ENCODE measurements at regions not wholly inside any gene's neighbourhood (a gene's known extent, or its start where the extent isn't known, plus 50 kb on each side); places are given as distances from the start of the nearest gene placed in this dataset.

GRCh38 chr7:25908154-25908949 is 243.6 kb upstream of the NFE2L3 start:
- H3K4me3 ChIP-seq, result no peak overlapping the region
- intact Hi-C loops (cut with micrococcal nuclease), result loop anchor here (10.0 kb wide), 1 partner anchor 756 kb away; no protein-coding TSS in a partner anchor

GRCh38 chr7:25911738-25912607 is 240.0 kb upstream of the NFE2L3 start:
- H3K36me3 ChIP-seq, result no peaks in the 10 kb centered on the region
- no peaks in the 10 kb centered on the region for H3K4me1 ChIP-seq
- TF ChIP-seq CTCF (IDR thresholded peaks at IDR 0.05; ENCODE audit: borderline replicate concordance), result no peak
- no peak overlapping the region for H3K4me3 ChIP-seq
- peaks cover 87% of the 10 kb centered on the region for H3K27me3 ChIP-seq (ENCODE audit: low read depth)
- no peaks in the 10 kb centered on the region for H3K9me3 ChIP-seq (replicated peaks)
- DNase-seq, result no peak
- no peak overlapping the region for H3K27ac ChIP-seq (replicated peaks)
- intact Hi-C loops (cut with micrococcal nuclease), result no loop called here

More at GRCh38 chr7:25908154-25908949, 243.6 kb upstream of the NFE2L3 start:
- no peaks in the 10 kb centered on the region for H3K36me3 ChIP-seq
- no peaks in the 10 kb centered on the region for H3K4me1 ChIP-seq
- no peaks in the 10 kb centered on the region for H3K9me3 ChIP-seq (replicated peaks)
- TF ChIP-seq CTCF (IDR thresholded peaks at IDR 0.05; ENCODE audit: borderline replicate concordance), result no peak
- DNase-seq, result no peak
- no peak overlapping the region for H3K27ac ChIP-seq (replicated peaks)
- peaks cover 85% of the 10 kb centered on the region for H3K27me3 ChIP-seq (ENCODE audit: low read depth)

GRCh38 chr7:25913598-25914224 is 238.3 kb upstream of the NFE2L3 start:
- intact Hi-C loops (cut with micrococcal nuclease), result no loop called here
- TF ChIP-seq CTCF (IDR thresholded peaks at IDR 0.05; ENCODE audit: borderline replicate concordance), result no peak
- no peak for DNase-seq
- Histone ChIP-seq H3K36me3 (no peaks in the 10 kb centered on the region), H3K27me3 (ENCODE audit: low read depth) (peaks cover 70% of the 10 kb centered on the region), H3K27ac (replicated peaks) (no peak overlapping the region), H3K4me3 (no peak overlapping the region), H3K9me3 (replicated peaks) (peaks cover 11% of the 10 kb centered on the region), H3K4me1 (no peaks in the 10 kb centered on the region)

GRCh38 chr7:25918731-25919130 is 233.3 kb upstream of the NFE2L3 start:
- no peak for TF ChIP-seq CTCF (IDR thresholded peaks at IDR 0.05; ENCODE audit: borderline replicate concordance)
- no peaks in the 10 kb centered on the region for H3K4me1 ChIP-seq
- H3K27ac ChIP-seq (replicated peaks), result no peak overlapping the region
- intact Hi-C loops (cut with micrococcal nuclease), result no loop called here
- H3K4me3 ChIP-seq, result no peak overlapping the region
- H3K9me3 ChIP-seq (replicated peaks), result peaks cover 23% of the 10 kb centered on the region
- H3K27me3 ChIP-seq (ENCODE audit: low read depth), result peaks cover 38% of the 10 kb centered on the region
- no peak for DNase-seq
- no peaks in the 10 kb centered on the region for H3K36me3 ChIP-seq

- Histone ChIP-seq H3K27ac (replicated peaks) (no peak overlapping the region), H3K27me3 (ENCODE audit: low read depth) (peaks cover 16% of the 10 kb centered on the region), H3K36me3 (no peaks in the 10 kb centered on the region), H3K4me3 (no peak overlapping the region), H3K4me1 (no peaks in the 10 kb centered on the region), H3K9me3 (replicated peaks) (peaks cover 23% of the 10 kb centered on the region)
- TF ChIP-seq CTCF (IDR thresholded peaks at IDR 0.05; ENCODE audit: borderline replicate concordance), result no peak
- intact Hi-C loops (cut with micrococcal nuclease), result no loop called here
- DNase-seq, result no peak
Measured at GRCh38 chr7:25922296-25922695, 229.7 kb upstream of the NFE2L3 start.

Data from left ventricle myocardium inferior (tissue), 1 donor.